ENCODE measurements at regions not wholly inside any gene's neighbourhood (a gene's known extent, or its start where the extent isn't known, plus 50 kb on each side); places are given as distances from the start of the nearest gene placed in this dataset.

DNA sequence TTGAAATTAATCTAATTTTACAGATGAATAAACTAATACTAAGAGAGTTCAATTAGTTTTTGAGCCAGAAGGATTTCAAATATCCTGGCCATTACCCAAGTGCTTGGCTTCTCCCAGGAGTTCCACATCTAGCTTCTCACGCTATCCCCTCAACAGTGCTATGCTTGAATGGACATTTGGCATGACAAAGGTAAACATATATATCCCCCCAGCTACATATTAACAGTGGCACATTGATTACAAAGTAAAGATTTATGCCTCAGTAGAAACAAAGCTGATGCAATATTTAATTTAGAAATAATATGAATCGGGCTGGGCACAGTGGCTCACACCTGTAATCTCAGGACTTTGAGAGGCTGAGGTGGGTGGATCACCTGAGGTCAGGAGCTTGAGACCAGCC lies 434.6 kb upstream of the PRMT6 start:
- no peak for TF ChIP-seq CTCF (CRISPR knock-in tag; IDR thresholded peaks at IDR 0.05)
- TF ChIP-seq PBX2 (CRISPR knock-in tag; IDR thresholded peaks at IDR 0.05) = no peak
- TF ChIP-seq ZBTB21 (CRISPR knock-in tag; IDR thresholded peaks at IDR 0.05) = no peak
- TF ChIP-seq MYC (CRISPR knock-in tag; IDR thresholded peaks at IDR 0.05; ENCODE audit: borderline replicate concordance) = no peak
- TF ChIP-seq CAMTA2 (CRISPR knock-in tag; IDR thresholded peaks at IDR 0.05; ENCODE audit: borderline replicate concordance) = no peak
- no peak for TF ChIP-seq TAF15 (IDR thresholded peaks at IDR 0.05; ENCODE audit: low read depth, low read length, poor library complexity, severe bottlenecking)
- TF ChIP-seq ZNF589 (CRISPR knock-in tag; conservative IDR thresholded peaks at IDR 0.05) = no peak
- TF ChIP-seq POLR2AphosphoS5 (IDR thresholded peaks at IDR 0.05; ENCODE audit: low read depth, low read length) = no peak
- no peak for TF ChIP-seq CEBPB (IDR thresholded peaks at IDR 0.05; ENCODE audit: borderline replicate concordance, low read depth, low read length)
- no peak for TF ChIP-seq TEAD3 (CRISPR knock-in tag; optimal IDR thresholded peaks at IDR 0.05; ENCODE audit: borderline replicate concordance)
